ENCODE measurements at regions not wholly inside any gene's neighbourhood (a gene's known extent, or its start where the extent isn't known, plus 50 kb on each side); places are given as distances from the start of the nearest gene placed in this dataset.

- DNase-seq (ENCODE audit: low read depth): no peak
- no peak overlapping the region for H3K4me3 ChIP-seq (ENCODE audit: low read depth, low read length)
- no peak for TF ChIP-seq CTCF (IDR thresholded peaks at IDR 0.05; ENCODE audit: control insufficient read depth, extremely low read depth, insufficient read depth)
Measured at GRCh38 chr4:138104284-138104680, 137.9 kb downstream of the SLC7A11 start.

- no peak for TF ChIP-seq CTCF (IDR thresholded peaks at IDR 0.05; ENCODE audit: control insufficient read depth, extremely low read depth, insufficient read depth)
- no peak for DNase-seq (ENCODE audit: low read depth)
Measured at GRCh38 chr4:138103597-138104283, 138.4 kb downstream of the SLC7A11 start.

GRCh38 chr4:138099385-138099784 is 142.8 kb downstream of the SLC7A11 start:
- TF ChIP-seq CTCF (IDR thresholded peaks at IDR 0.05; ENCODE audit: control insufficient read depth, extremely low read depth, insufficient read depth): no peak
- DNase-seq (ENCODE audit: low read depth): no peak
- no peak overlapping the region for H3K4me3 ChIP-seq (ENCODE audit: low read depth, low read length)

More at GRCh38 chr4:138103597-138104283, 138.4 kb downstream of the SLC7A11 start:
- no peak overlapping the region for H3K4me3 ChIP-seq (ENCODE audit: low read depth, low read length)

GRCh38 chr4:138097912-138098600 is 144.1 kb downstream of the SLC7A11 start:
- no peak overlapping the region for H3K4me3 ChIP-seq (ENCODE audit: low read depth, low read length)
- DNase-seq (ENCODE audit: low read depth): no peak
- TF ChIP-seq CTCF (IDR thresholded peaks at IDR 0.05; ENCODE audit: control insufficient read depth, extremely low read depth, insufficient read depth): no peak

- no peak for TF ChIP-seq CTCF (IDR thresholded peaks at IDR 0.05; ENCODE audit: control insufficient read depth, extremely low read depth, insufficient read depth)
- H3K4me3 ChIP-seq (ENCODE audit: low read depth, low read length): no peak overlapping the region
- DNase-seq (ENCODE audit: low read depth): no peak
Measured at GRCh38 chr4:138096384-138097062, 145.6 kb downstream of the SLC7A11 start.

- H3K4me3 ChIP-seq (ENCODE audit: low read depth, low read length): no peak overlapping the region
- no peak for TF ChIP-seq CTCF (IDR thresholded peaks at IDR 0.05; ENCODE audit: control insufficient read depth, extremely low read depth, insufficient read depth)
Measured at GRCh38 chr4:138095378-138095777, 146.8 kb downstream of the SLC7A11 start.

More at GRCh38 chr4:138095378-138095777, 146.8 kb downstream of the SLC7A11 start:
- DNase-seq (ENCODE audit: low read depth): no peak
